Breast epithelium (tissue), 3 donors: ENCODE measurements at regions not wholly inside any gene's neighbourhood (a gene's known extent, or its start where the extent isn't known, plus 50 kb on each side); places are given as distances from the start of the nearest gene placed in this dataset.

Experiments used
- POLR2A ChIP-seq: fragments of 450-650 bp; IDR thresholded peaks from one replicate; pipeline ENCODE4 v1.6.1; 2016; ENCODE audit warnings: antibody characterized with exemption, mild to moderate bottlenecking, moderate library complexity
- TF ChIP-seq, protein P1 (sequence below), 3 donors: fragments of 450-650 bp; IDR thresholded peaks; one replicate each; pipeline ENCODE4 v1.5.1; 2016 to 2017; ENCODE audit warnings: antibody characterized with exemption in 3 of 3, mild to moderate bottlenecking in 3 of 3, moderate library complexity in 3 of 3

GRCh38 chr4:159867673-159868072 lies 764.8 kb downstream of the RAPGEF2 start:
- TF ChIP-seq, protein P1, sequence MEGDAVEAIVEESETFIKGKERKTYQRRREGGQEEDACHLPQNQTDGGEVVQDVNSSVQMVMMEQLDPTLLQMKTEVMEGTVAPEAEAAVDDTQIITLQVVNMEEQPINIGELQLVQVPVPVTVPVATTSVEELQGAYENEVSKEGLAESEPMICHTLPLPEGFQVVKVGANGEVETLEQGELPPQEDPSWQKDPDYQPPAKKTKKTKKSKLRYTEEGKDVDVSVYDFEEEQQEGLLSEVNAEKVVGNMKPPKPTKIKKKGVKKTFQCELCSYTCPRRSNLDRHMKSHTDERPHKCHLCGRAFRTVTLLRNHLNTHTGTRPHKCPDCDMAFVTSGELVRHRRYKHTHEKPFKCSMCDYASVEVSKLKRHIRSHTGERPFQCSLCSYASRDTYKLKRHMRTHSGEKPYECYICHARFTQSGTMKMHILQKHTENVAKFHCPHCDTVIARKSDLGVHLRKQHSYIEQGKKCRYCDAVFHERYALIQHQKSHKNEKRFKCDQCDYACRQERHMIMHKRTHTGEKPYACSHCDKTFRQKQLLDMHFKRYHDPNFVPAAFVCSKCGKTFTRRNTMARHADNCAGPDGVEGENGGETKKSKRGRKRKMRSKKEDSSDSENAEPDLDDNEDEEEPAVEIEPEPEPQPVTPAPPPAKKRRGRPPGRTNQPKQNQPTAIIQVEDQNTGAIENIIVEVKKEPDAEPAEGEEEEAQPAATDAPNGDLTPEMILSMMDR (IDR thresholded peaks at IDR 0.05) = no peak
- no peak for TF ChIP-seq POLR2A
